Epithelial cell of esophagus (primary cell): ENCODE measurements at regions not wholly inside any gene's neighbourhood (a gene's known extent, or its start where the extent isn't known, plus 50 kb on each side); places are given as distances from the start of the nearest gene placed in this dataset.

Experiments used
- DNase-seq: peaks from one replicate; pipeline ENCODE4 v3.0.0; 2010; ENCODE audit warnings: low read depth
- H3K4me3 ChIP-seq: 2 replicates; pipeline ENCODE4 v1.5.1; 2011; ENCODE audit warnings: mild to moderate bottlenecking, low read length, control low read depth
- TF ChIP-seq, protein P1 (sequence below): IDR thresholded peaks from 2 replicates; pipeline ENCODE4 v1.5.1; 2011; ENCODE audit warnings: low read depth, mild to moderate bottlenecking, low read length, control low read depth, inconsistent platforms; ENCODE audit not compliant: insufficient read depth; ENCODE audit errors: missing control alignments

DNA sequence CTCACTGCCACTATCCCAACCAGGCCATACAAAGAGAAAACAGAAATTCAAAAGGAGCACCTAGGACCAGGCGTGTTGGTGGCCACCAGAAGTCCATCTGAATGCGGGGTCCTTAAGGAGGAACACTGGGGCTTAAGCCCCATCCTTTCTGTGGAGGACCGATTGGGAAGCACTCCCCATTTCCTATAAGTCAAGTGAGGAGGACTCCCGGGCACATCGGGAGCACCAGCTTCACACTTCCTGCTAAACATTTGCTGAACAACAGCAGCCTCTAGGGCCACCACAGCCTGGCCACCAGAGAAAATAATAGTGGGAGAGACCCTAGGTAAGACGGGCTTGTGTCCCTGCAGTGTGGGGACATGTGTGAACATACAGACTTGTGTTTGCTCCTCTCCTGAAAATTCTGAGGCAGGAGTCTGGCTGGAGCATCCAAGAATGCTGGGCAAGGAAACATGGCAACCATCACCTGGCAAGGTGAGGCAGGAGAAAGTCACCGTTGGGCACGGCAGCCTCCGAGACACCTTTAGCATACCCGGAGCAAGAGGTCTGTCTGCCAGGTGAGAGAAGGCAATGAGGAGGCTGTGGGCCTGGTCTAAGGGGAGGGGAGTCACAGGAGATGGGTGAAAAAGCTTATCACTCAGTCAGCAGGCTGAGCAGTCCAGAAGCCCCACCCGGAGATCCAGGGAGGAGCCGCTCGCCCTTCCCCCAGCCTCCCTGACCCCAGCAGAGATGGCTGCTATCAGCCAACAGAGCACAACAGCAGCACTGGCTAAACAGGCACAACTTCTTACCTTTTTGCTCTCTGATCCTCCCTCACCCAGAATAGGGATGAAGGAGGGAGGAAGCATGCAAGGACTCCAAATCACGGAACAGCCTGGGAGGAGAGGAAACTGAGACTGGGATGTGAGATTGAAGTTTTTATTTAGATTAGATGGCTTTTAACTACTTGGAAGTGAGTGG, 282.3 kb downstream of the EIPR1 start:
- no peak overlapping the region for H3K4me3 ChIP-seq
- no peak for DNase-seq
- TF ChIP-seq, protein P1, sequence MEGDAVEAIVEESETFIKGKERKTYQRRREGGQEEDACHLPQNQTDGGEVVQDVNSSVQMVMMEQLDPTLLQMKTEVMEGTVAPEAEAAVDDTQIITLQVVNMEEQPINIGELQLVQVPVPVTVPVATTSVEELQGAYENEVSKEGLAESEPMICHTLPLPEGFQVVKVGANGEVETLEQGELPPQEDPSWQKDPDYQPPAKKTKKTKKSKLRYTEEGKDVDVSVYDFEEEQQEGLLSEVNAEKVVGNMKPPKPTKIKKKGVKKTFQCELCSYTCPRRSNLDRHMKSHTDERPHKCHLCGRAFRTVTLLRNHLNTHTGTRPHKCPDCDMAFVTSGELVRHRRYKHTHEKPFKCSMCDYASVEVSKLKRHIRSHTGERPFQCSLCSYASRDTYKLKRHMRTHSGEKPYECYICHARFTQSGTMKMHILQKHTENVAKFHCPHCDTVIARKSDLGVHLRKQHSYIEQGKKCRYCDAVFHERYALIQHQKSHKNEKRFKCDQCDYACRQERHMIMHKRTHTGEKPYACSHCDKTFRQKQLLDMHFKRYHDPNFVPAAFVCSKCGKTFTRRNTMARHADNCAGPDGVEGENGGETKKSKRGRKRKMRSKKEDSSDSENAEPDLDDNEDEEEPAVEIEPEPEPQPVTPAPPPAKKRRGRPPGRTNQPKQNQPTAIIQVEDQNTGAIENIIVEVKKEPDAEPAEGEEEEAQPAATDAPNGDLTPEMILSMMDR = no peak

DNA sequence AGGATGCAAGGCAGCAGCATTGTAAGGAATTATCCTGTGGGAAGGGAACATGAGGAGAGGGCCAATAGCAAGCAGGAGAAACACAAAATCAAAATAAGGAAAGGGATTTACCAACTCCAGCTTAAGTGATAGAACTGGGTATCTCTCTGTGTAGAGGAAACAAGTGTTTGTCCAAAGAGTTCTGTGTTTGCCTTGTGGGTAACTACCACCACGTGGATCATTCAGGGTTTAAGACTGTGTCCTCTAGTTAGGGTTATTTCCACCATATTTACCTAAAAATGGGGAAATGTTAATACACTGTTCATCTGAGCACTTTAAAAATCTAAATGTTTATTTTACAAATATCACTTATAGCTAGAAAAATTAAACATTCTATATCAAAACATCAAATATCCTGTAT, 283.3 kb downstream of the EIPR1 start:
- H3K4me3 ChIP-seq = no peak overlapping the region
- TF ChIP-seq, protein P1 = no peak
- no peak for DNase-seq

DNA sequence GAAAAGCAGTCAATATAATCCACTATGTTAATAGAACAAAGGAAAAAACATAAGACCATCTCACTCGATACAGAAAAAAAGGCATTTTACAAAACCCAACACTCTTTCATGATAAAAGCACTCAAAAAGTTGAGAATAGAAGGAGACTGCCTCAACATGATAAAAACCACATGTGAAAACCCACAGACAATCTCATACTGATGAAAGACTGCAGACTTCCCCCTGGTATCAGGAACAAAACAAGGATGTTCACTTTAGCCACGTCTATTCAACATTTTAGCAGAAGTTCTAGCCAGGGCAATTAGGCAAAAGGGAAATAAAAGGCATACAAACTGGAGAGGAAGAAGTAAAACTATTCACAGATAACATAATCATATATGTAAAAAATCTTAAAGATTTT, 285.9 kb downstream of the EIPR1 start:
- TF ChIP-seq, protein P1 = no peak
- no peak overlapping the region for H3K4me3 ChIP-seq
- DNase-seq = no peak

DNA sequence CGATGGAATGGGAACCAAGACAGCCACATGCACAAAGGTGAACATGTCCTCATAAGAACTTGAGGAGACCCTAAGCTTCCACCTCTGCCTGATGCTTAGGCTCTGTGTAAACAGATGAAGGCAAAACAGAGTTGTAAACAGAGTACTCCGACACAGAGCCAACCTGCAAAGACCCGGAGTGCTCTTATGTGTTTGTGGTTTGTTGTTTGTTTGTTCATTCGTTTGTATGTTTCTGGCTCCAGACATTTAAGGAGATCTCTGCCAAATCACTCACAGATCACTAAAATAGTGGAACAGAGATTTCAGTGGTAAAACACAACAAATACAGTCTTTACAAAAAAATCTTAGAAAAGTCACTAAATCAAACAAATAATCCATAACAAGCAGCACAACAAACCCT, 294.9 kb downstream of the EIPR1 start:
- TF ChIP-seq, protein P1 = no peak
- no peak for DNase-seq

DNA sequence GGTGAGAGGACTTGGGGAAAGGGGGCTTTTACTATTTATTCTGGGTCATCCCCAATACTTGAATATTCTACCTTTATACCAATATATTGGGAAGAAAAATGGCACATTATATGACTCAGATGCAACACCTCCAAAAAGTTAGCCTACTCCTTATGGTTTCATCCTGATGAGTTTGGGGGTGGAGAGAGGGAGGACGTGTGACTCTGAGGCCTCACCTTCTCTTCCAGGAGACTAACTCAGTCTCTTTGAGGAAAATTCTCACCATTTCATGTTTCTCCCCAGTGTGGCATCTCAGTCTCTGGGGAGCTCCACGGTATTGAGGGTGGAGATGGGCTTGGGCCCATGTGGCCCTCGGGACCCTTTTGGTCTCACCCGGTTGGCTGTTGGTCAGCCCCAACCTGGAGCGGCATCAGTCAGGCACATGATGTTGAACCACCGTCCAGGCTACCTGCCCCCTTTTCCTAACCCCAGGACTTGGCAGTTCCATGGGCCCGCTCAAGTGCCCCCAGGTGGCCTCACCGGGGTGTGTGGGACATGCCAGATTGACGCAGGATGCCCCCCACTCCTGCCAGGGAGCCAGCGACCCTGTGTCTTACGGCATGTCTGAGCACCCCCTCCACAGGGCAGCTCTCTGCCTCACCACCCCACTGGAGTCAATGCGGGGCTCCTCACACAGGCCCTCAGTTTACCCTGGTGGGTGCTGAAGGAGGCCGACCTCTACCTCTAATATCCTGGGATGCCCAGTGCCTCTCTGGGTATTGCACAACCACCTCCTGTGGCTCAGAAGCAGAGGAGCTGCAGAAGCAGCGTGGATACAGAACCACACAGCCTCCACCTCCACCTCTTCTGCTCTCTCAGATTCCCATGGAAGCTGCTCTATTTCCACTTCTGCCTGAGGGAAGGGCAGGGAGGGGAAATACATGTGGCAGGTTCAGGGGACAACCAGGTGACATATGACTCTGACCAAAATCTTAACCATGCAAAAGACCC, 297.4 kb downstream of the EIPR1 start:
- TF ChIP-seq, protein P1 = no peak
- H3K4me3 ChIP-seq = no peak overlapping the region
- DNase-seq = no peak

More for the DNA sequence above, 294.9 kb downstream of the EIPR1 start:
- no peak overlapping the region for H3K4me3 ChIP-seq

DNA sequence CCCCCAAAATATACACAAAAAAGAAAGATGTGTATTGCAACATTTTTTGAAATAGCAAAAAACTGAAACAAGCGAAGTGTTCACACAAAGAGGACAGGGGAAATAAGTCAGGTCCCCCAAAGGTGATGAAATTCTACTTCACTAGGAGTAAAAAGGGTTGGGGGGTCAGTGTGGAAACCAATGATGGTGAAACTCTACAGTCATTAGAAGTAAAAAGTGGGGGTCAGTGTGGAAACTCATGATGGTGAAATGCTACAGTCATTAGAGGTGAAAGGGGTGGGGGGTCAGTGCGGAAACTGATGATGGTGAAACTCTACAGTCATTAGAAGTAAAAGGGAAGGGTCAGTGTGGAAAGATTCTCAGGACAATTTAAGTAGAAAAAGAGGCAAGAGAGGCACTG, 298.2 kb downstream of the EIPR1 start:
- no peak for DNase-seq
- TF ChIP-seq, protein P1 = no peak
- no peak overlapping the region for H3K4me3 ChIP-seq
